Neural cell (in vitro differentiated cells): ENCODE measurements at regions not wholly inside any gene's neighbourhood (a gene's known extent, or its start where the extent isn't known, plus 50 kb on each side); places are given as distances from the start of the nearest gene placed in this dataset.

Experiments
- H2AFZ ChIP-seq: fragments of 200-600, 300-800 bp; sonication (generic), shearing (Covaris generic); 2 replicates; pipeline ENCODE4 v1.6.0; 2014; ENCODE audit warnings: low read depth, mild to moderate bottlenecking, antibody characterized with exemption, low read length, moderate library complexity
- H3F3A ChIP-seq: fragments of 200-600 bp; shearing (Covaris generic); 2 replicates; pipeline ENCODE4 v1.6.1; 2016; ENCODE audit warnings: mild to moderate bottlenecking, moderate library complexity, mixed read lengths, antibody characterized with exemption, low read length; ENCODE audit not compliant: insufficient read depth, poor library complexity, severe bottlenecking
- H3K27ac ChIP-seq: fragments of 200-600, 300-800 bp; sonication (generic), shearing (Covaris generic); 2 replicates; pipeline ENCODE4 v1.5.1; 2014; ENCODE audit warnings: mild to moderate bottlenecking, low read length, moderate library complexity
- H3K27me3 ChIP-seq: fragments of 300-800, 200-600 bp; sonication (generic), shearing (Covaris generic); 2 replicates; pipeline ENCODE4 v1.6.0; 2014; ENCODE audit warnings: mild to moderate bottlenecking, low read depth, low read length, moderate library complexity; ENCODE audit not compliant: insufficient read depth
- H3K36me3 ChIP-seq: fragments of 300-800, 200-600 bp; sonication (generic), shearing (Covaris generic); 2 replicates; pipeline ENCODE4 v1.5.1; 2014; ENCODE audit warnings: mild to moderate bottlenecking, antibody characterized with exemption, low read length, moderate library complexity; ENCODE audit not compliant: insufficient read depth
- H3K4me2 ChIP-seq: fragments of 300-800, 200-600 bp; sonication (generic), shearing (Covaris generic); 2 replicates; pipeline ENCODE4 v1.6.0; 2014; ENCODE audit warnings: mild to moderate bottlenecking, low read length
- H3K4me3 ChIP-seq: fragments of 300-800, 200-600 bp; sonication (generic), shearing (Covaris generic); 2 replicates; pipeline ENCODE4 v1.5.1; 2014; ENCODE audit warnings: mild to moderate bottlenecking, low read length, moderate library complexity
- H3K79me2 ChIP-seq: fragments of 200-600 bp; shearing (Covaris generic); replicated peaks from 2 replicates; pipeline ENCODE4 v1.6.0; 2014; ENCODE audit warnings: mild to moderate bottlenecking, low read length, moderate library complexity; ENCODE audit not compliant: insufficient read depth
- H3K9ac ChIP-seq: fragments of 300-800, 200-600 bp; sonication (generic), shearing (Covaris generic); 2 replicates; pipeline ENCODE4 v1.6.1; 2016; ENCODE audit warnings: mild to moderate bottlenecking, low read length, mixed read lengths
- H3K9me2 ChIP-seq: fragments of 200-600 bp; shearing (Covaris generic); 2 replicates; pipeline ENCODE4 v1.6.1; 2016; ENCODE audit warnings: mild to moderate bottlenecking, low read length, mixed read lengths; ENCODE audit not compliant: insufficient read depth
- H3K9me3 ChIP-seq: fragments of 200-600, 300-800 bp; sonication (generic), shearing (Covaris generic); 2 replicates; pipeline ENCODE4 v1.6.1; 2016; ENCODE audit warnings: mild to moderate bottlenecking, mixed run types, low read length, moderate library complexity, mixed read lengths
- H4K20me1 ChIP-seq: fragments of 200-600 bp; shearing (Covaris generic); 2 replicates; pipeline ENCODE4 v1.6.1; 2016; ENCODE audit warnings: mild to moderate bottlenecking, mixed run types; ENCODE audit not compliant: insufficient read depth
- CTCF ChIP-seq: fragments of 450-650 bp; IDR thresholded peaks from 2 replicates; pipeline ENCODE4 v1.5.1; 2014; ENCODE audit warnings: antibody characterized with exemption, mild to moderate bottlenecking, moderate library complexity; ENCODE audit not compliant: poor library complexity, severe bottlenecking
- EP300 ChIP-seq: fragments of 450-650 bp; conservative IDR thresholded peaks from 2 replicates; pipeline ENCODE4 v1.6.1; 2014; ENCODE audit warnings: antibody characterized with exemption, mild to moderate bottlenecking, moderate library complexity; ENCODE audit not compliant: poor library complexity, severe bottlenecking
- EZH2 ChIP-seq: fragments of 200-600, 300-800 bp; shearing (Covaris generic), sonication (generic); IDR thresholded peaks from 2 replicates; pipeline ENCODE4 v1.6.1; 2014; ENCODE audit warnings: antibody characterized with exemption, low read length, borderline replicate concordance, mild to moderate bottlenecking; ENCODE audit not compliant: insufficient read depth, poor library complexity, severe bottlenecking
- MXI1 ChIP-seq: fragments of 450-650 bp; conservative IDR thresholded peaks from 2 replicates; pipeline ENCODE4 v1.6.1; 2014; ENCODE audit warnings: antibody characterized with exemption, mild to moderate bottlenecking; ENCODE audit not compliant: poor library complexity, severe bottlenecking
- POLR2AphosphoS5 ChIP-seq: IDR thresholded peaks from 2 replicates; pipeline ENCODE4 v1.6.1; 2012
- RAD21 ChIP-seq: fragments of 450-650 bp; conservative IDR thresholded peaks from 2 replicates; pipeline ENCODE4 v1.6.1; 2014; ENCODE audit warnings: antibody characterized with exemption, mild to moderate bottlenecking, moderate library complexity
- REST ChIP-seq: IDR thresholded peaks from 2 replicates; pipeline ENCODE4 v1.6.1; 2012; ENCODE audit warnings: borderline replicate concordance
- SMC3 ChIP-seq: fragments of 450-650 bp; conservative IDR thresholded peaks from 2 replicates; pipeline ENCODE4 v1.6.1; 2014; ENCODE audit warnings: antibody characterized with exemption, mild to moderate bottlenecking, moderate library complexity; ENCODE audit not compliant: poor library complexity
- TAF1 ChIP-seq: IDR thresholded peaks from 2 replicates; pipeline ENCODE4 v1.6.1; 2012; ENCODE audit warnings: low read depth

- no peak for TF ChIP-seq EZH2
- no peak for TF ChIP-seq MXI1
- no peak for TF ChIP-seq REST
- no peak for TF ChIP-seq RAD21
- TF ChIP-seq EP300: no peak
- TF ChIP-seq CTCF: no peak
- no peak for TF ChIP-seq POLR2AphosphoS5
- TF ChIP-seq SMC3: no peak
- no peak for TF ChIP-seq TAF1
These were observed 480.6 kb upstream of the DAB2 start for GRCh38 chr5:39905356-39905755.

GRCh38 chr5:39902626-39903025 lies 477.8 kb upstream of the DAB2 start:
- H3K27ac ChIP-seq: no peak overlapping the region
- H3K9ac ChIP-seq: no peak overlapping the region
- no peaks in the 10 kb centered on the region for H3K27me3 ChIP-seq
- H4K20me1 ChIP-seq: no peaks in the 10 kb centered on the region
- H3K9me3 ChIP-seq: no peaks in the 10 kb centered on the region
- H3K79me2 ChIP-seq: no peaks in the 10 kb centered on the region
- no peak for TF ChIP-seq POLR2AphosphoS5
- no peak for TF ChIP-seq EZH2
- TF ChIP-seq MXI1: no peak
- no peak for TF ChIP-seq RAD21
- TF ChIP-seq REST: no peak
- TF ChIP-seq EP300: no peak
- no peaks in the 10 kb centered on the region for H3F3A ChIP-seq
- no peak overlapping the region for H3K4me2 ChIP-seq
- no peak overlapping the region for H2AFZ ChIP-seq
- H3K9me2 ChIP-seq: no peaks in the 10 kb centered on the region
- no peak overlapping the region for H3K4me3 ChIP-seq
- no peaks in the 10 kb centered on the region for H3K36me3 ChIP-seq

More at GRCh38 chr5:39905356-39905755, 480.6 kb upstream of the DAB2 start:
- no peak overlapping the region for H3K9ac ChIP-seq
- H4K20me1 ChIP-seq: no peaks in the 10 kb centered on the region
- no peak overlapping the region for H3K27ac ChIP-seq
- no peaks in the 10 kb centered on the region for H3K9me2 ChIP-seq
- no peaks in the 10 kb centered on the region for H3K79me2 ChIP-seq
- no peaks in the 10 kb centered on the region for H3K36me3 ChIP-seq
- no peak overlapping the region for H2AFZ ChIP-seq
- H3K4me3 ChIP-seq: no peak overlapping the region
- H3K27me3 ChIP-seq: no peaks in the 10 kb centered on the region
- H3K9me3 ChIP-seq: no peaks in the 10 kb centered on the region
- no peaks in the 10 kb centered on the region for H3F3A ChIP-seq
- H3K4me2 ChIP-seq: no peak overlapping the region
